SK-N-SH (cell line): ENCODE measurements at regions not wholly inside any gene's neighbourhood (a gene's known extent, or its start where the extent isn't known, plus 50 kb on each side); places are given as distances from the start of the nearest gene placed in this dataset.
A peak's percentile ranks its signal among the peaks of the same experiment; 100 is the strongest.

ENCODE experiments used
- CTCF ChIA-PET: fragments of 300-600, 350-600 bp; formaldehyde crosslinking; extraction: SDS; loops from one replicate; lab custom pipeline; 2021; lab: Yijun Ruan, JAX
- POLR2A ChIA-PET: fragments of 350-600 bp; sonication (Branson Sonifier 250); formaldehyde crosslinking; extraction: SDS; loops from one replicate; lab custom pipeline; 2020; ENCODE audit warnings: antibody characterized with exemption, inconsistent platforms; lab: Yijun Ruan, JAX
- DNase-seq: peaks from one replicate; pipeline ENCODE4 v3.0.0; 2012
- H2AFZ ChIP-seq: fragments of 200-600 bp; sonication (generic); 2 replicates; pipeline ENCODE4 v1.8.1; 2016; ENCODE audit warnings: antibody characterized with exemption, mild to moderate bottlenecking, low read depth
- H3F3A ChIP-seq: fragments of 200-600 bp; sonication (generic); replicated peaks from 2 replicates; pipeline ENCODE3; 2016; ENCODE audit warnings: antibody characterized with exemption, mild to moderate bottlenecking; ENCODE audit not compliant: insufficient read depth
- H3K27ac ChIP-seq, 2 experiments: fragments of 200-500 bp in 1 of 2; fragments of 200-600 bp in 1 of 2; sonication (Bioruptor generic) in 1 of 2; sonication (generic), shearing (Covaris generic) in 1 of 2; 2 replicates each; pipeline versions ENCODE4 v1.5.1 to v1.6.1; 2014 to 2016; ENCODE audit warnings: low read depth in 2 of 2, inconsistent platforms in 1 of 2, low read length in 1 of 2, mild to moderate bottlenecking in 1 of 2, mixed read lengths in 1 of 2
- H3K27me3 ChIP-seq: fragments of 200-600 bp; sonication (generic), shearing (Covaris generic); 2 replicates; pipeline ENCODE4 v1.6.1; 2016; ENCODE audit warnings: mixed run types; ENCODE audit not compliant: insufficient read depth
- H3K36me3 ChIP-seq, 2 experiments: fragments of 200-500 bp in 1 of 2; fragments of 200-600 bp in 1 of 2; sonication (Bioruptor generic) in 1 of 2; sonication (generic) in 1 of 2; replicated peaks in 1 of 2; 2 replicates each; pipeline versions ENCODE3 to v1.5.1; 2014 to 2016; ENCODE audit warnings: low read length in 1 of 2, mild to moderate bottlenecking in 1 of 2; ENCODE audit not compliant: insufficient read depth in 2 of 2, control insufficient read depth in 1 of 2
- H3K4me1 ChIP-seq, 2 experiments: fragments of 200-500 bp in 1 of 2; fragments of 200-600 bp in 1 of 2; sonication (Bioruptor generic) in 1 of 2; sonication (generic), shearing (Covaris generic) in 1 of 2; 2 replicates each; pipeline versions ENCODE4 v1.5.1 to v1.6.1; 2014 to 2016; ENCODE audit warnings: low read depth in 1 of 2, low read length in 1 of 2, mixed run types in 1 of 2; ENCODE audit not compliant: insufficient read depth in 2 of 2, control insufficient read depth in 1 of 2
- H3K4me2 ChIP-seq: fragments of 200-600 bp; sonication (generic), shearing (Covaris generic); 2 replicates; pipeline ENCODE4 v1.6.1; 2017; ENCODE audit warnings: mixed run types
- H3K4me3 ChIP-seq, 2 experiments: fragments of 200-500 bp in 1 of 2; fragments of 200-600 bp in 1 of 2; sonication (Bioruptor generic) in 1 of 2; sonication (generic), shearing (Covaris generic) in 1 of 2; 2 replicates each; pipeline versions ENCODE4 v1.5.1 to v1.8.1; 2014 to 2016; ENCODE audit warnings: low read depth in 2 of 2, inconsistent platforms in 1 of 2, low read length in 1 of 2, mild to moderate bottlenecking in 1 of 2, mixed read lengths in 1 of 2, moderate library complexity in 1 of 2
- H3K79me2 ChIP-seq: fragments of 200-600 bp; sonication (generic); 2 replicates; pipeline ENCODE4 v1.8.1; 2017; ENCODE audit warnings: mild to moderate bottlenecking; ENCODE audit not compliant: insufficient read depth
- H3K9ac ChIP-seq: fragments of 200-600 bp; sonication (generic); 2 replicates; pipeline ENCODE4 v1.6.1; 2017; ENCODE audit warnings: mixed run types
- H3K9me2 ChIP-seq: fragments of 200-600 bp; sonication (generic); 2 replicates; pipeline ENCODE4 v1.6.1; 2017; ENCODE audit warnings: mixed run types
- H3K9me3 ChIP-seq: fragments of 200-600 bp; sonication (generic); 2 replicates; pipeline ENCODE4 v1.6.1; 2017; ENCODE audit warnings: mixed run types, mild to moderate bottlenecking, moderate library complexity
- H4K20me1 ChIP-seq: fragments of 200-600 bp; sonication (generic); 2 replicates; pipeline ENCODE4 v1.6.1; 2017; ENCODE audit warnings: mild to moderate bottlenecking, mixed run types; ENCODE audit not compliant: insufficient read depth
- CTCF ChIP-seq: fragments of 200-600 bp; sonication (generic); IDR thresholded peaks from 2 replicates; pipeline ENCODE4 v1.6.1; 2017; ENCODE audit warnings: antibody characterized with exemption, mild to moderate bottlenecking, moderate library complexity
- ELF1 ChIP-seq: IDR thresholded peaks from 2 replicates; pipeline ENCODE4 v1.4.0; 2012
- EZH2phosphoT487 ChIP-seq: fragments of 200-600 bp; sonication (generic); IDR thresholded peaks from 2 replicates; pipeline ENCODE4 v1.6.1; 2017; ENCODE audit warnings: low read depth, mixed run types, mild to moderate bottlenecking, antibody characterized with exemption, moderate library complexity, borderline replicate concordance
- FOXJ3 ChIP-seq: sonication (generic); formaldehyde crosslinking; IDR thresholded peaks from 2 replicates; pipeline ENCODE4 v1.5.1; 2020; ENCODE audit warnings: mild to moderate bottlenecking, missing genetic modification reagents
- FOXM1 ChIP-seq: IDR thresholded peaks from 2 replicates; pipeline ENCODE4 v1.4.0; 2012; ENCODE audit warnings: low read depth, mild to moderate bottlenecking
- JUND ChIP-seq: IDR thresholded peaks from 2 replicates; pipeline ENCODE4 v1.4.0; 2012
- MAX ChIP-seq: IDR thresholded peaks from 2 replicates; pipeline ENCODE4 v1.4.0; 2012; ENCODE audit warnings: low read depth
- MEF2A ChIP-seq: IDR thresholded peaks from 2 replicates; pipeline ENCODE4 v1.4.0; 2012; ENCODE audit warnings: low read depth, borderline replicate concordance
- MXI1 ChIP-seq: IDR thresholded peaks from 2 replicates; pipeline ENCODE4 v1.6.1; 2012; ENCODE audit warnings: mild to moderate bottlenecking, low read depth, low read length, improper control_type of control experiment
- NFIC ChIP-seq: IDR thresholded peaks from 2 replicates; pipeline ENCODE4 v1.4.0; 2012; ENCODE audit warnings: borderline replicate concordance
- REST ChIP-seq: IDR thresholded peaks from 2 replicates; pipeline ENCODE4 v1.6.1; 2012; ENCODE audit warnings: mild to moderate bottlenecking, low read depth, low read length, moderate library complexity
- RXRA ChIP-seq: IDR thresholded peaks from 2 replicates; pipeline ENCODE4 v1.4.0; 2012; ENCODE audit warnings: low read depth, mild to moderate bottlenecking, borderline replicate concordance
- SMC3 ChIP-seq: IDR thresholded peaks from 2 replicates; pipeline ENCODE4 v1.6.1; 2012; ENCODE audit warnings: low read depth, low read length, improper control_type of control experiment
- TCF12 ChIP-seq: IDR thresholded peaks from 2 replicates; pipeline ENCODE4 v1.4.0; 2012
- TEAD4 ChIP-seq: IDR thresholded peaks from 2 replicates; pipeline ENCODE4 v1.4.0; 2012; ENCODE audit warnings: mild to moderate bottlenecking, borderline replicate concordance; ENCODE audit not compliant: insufficient read depth
- USF1 ChIP-seq: IDR thresholded peaks from 2 replicates; pipeline ENCODE4 v1.4.0; 2012; ENCODE audit warnings: low read depth, borderline replicate concordance
- USF2 ChIP-seq: fragments of 150-350 bp; IDR thresholded peaks from 2 replicates; pipeline ENCODE4 v1.6.1; 2017; ENCODE audit warnings: antibody characterized with exemption, low read length, low read depth, borderline replicate concordance
- YY1 ChIP-seq: IDR thresholded peaks from 2 replicates; pipeline ENCODE4 v1.4.0; 2012; ENCODE audit warnings: low read depth, mild to moderate bottlenecking
- ZBTB33 ChIP-seq: IDR thresholded peaks from 2 replicates; pipeline ENCODE4 v1.4.0; 2012; ENCODE audit warnings: low read depth, borderline replicate concordance
- WGBS: methylation state at CpG from one replicate; pipeline ENCODE4 v1.1.6; 2017; ENCODE audit warnings: low lambda C conversion rate; 5-methylcytosine and 5-hydroxymethylcytosine counted together
- TF ChIP-seq, protein P1 (sequence below): fragments of 150-350 bp; IDR thresholded peaks from 2 replicates; pipeline ENCODE4 v1.6.1; 2016; ENCODE audit warnings: mild to moderate bottlenecking, low read depth, low read length

DNA sequence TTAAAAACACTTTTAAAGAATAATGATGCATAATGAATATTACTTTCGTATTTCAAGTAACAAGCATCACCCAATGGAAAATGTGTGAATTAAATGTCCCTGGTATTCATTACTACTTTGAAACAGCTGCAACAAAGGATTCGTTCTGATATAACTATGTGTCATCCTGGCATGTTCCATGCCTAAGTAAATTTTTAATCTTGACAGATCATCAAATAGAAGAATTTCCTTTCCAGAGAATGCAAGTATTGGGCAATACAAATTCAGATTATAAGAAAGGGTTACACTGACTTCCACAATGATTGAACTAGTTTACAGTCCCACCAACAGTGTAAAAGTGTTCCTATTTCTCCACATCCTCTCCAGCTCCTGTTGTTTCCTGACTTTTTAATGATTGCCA, 105.3 kb downstream of the SPCS3 start (continued):
- TF ChIP-seq USF1 (no peak), FOXJ3 (CRISPR knock-in tag) (no peak), YY1 (no peak)

DNA sequence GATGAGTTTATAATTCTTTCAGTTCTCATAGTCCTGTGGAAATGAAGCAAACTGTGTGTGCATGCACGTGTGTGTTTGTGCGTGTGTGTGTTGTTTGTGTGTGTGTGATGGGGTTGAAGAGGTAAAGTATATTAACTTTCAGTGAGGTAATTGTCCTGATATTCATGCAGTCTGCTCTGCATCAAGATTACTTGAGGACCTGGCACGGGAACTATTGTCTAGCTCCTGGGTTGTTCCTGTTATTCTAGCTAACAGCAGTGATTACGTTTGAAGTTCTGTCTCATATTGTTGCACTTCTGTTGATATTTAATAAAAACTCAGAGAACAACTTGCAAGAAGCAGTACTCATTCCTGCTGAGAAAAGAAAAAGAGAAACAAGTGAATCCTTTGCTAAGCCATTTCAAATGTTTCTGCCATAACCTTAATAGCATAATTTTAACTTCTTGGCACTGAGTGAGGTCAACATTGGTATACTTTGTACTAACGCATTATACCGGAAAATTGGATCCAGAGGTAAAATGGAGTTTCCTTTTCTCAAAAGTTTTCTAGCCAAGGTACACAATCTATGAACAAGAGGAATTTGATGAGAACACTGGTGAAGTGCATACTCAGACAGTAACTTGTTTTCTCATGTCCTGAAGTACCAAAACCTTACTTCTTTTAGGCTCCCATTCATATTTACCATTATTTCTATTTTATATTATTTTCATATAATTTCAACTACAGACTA, 113.2 kb downstream of the SPCS3 start:
- Histone ChIP-seq H3K4me3 (no peak overlapping the region), H4K20me1 (no peaks in the 10 kb centered on the region), H3K79me2 (no peaks in the 10 kb centered on the region), H3K4me1 (no peaks in the 10 kb centered on the region), H3K27me3 (no peaks in the 10 kb centered on the region; the same call in 1 of the 2 replicates), H2AFZ (peak overlapping the region; percentile 34; the same call in 1 of the 2 replicates), H3K27ac (peak overlapping the region; percentile 48 to 91; a peak in 2 of 4 replicates), H3K36me3 (no peaks in the 10 kb centered on the region), H3K9me3 (no peaks in the 10 kb centered on the region), H3K9me2 (no peaks in the 10 kb centered on the region), H3F3A (peaks cover 25% of the 10 kb centered on the region), H3K9ac (no peak overlapping the region), H3K4me2 (no peak overlapping the region)
- CTCF ChIA-PET: no interaction called here
- POLR2A ChIA-PET: no interaction called here
- TF ChIP-seq ELF1: no peak
- no peak for TF ChIP-seq YY1
- TF ChIP-seq, protein P1, sequence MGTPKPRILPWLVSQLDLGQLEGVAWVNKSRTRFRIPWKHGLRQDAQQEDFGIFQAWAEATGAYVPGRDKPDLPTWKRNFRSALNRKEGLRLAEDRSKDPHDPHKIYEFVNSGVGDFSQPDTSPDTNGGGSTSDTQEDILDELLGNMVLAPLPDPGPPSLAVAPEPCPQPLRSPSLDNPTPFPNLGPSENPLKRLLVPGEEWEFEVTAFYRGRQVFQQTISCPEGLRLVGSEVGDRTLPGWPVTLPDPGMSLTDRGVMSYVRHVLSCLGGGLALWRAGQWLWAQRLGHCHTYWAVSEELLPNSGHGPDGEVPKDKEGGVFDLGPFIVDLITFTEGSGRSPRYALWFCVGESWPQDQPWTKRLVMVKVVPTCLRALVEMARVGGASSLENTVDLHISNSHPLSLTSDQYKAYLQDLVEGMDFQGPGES: no peak
- TF ChIP-seq REST: no peak
- no peak for TF ChIP-seq MEF2A
- no peak for TF ChIP-seq EZH2phosphoT487
- TF ChIP-seq MXI1: no peak
- TF ChIP-seq FOXM1: no peak
- no peak for TF ChIP-seq USF2
- TF ChIP-seq MAX: no peak
- TF ChIP-seq JUND: no peak
- no peak for TF ChIP-seq NFIC
- no peak for TF ChIP-seq RXRA
- no peak for TF ChIP-seq TCF12
- no peak for TF ChIP-seq TEAD4
- TF ChIP-seq SMC3: no peak
- TF ChIP-seq CTCF: no peak
- no peak for TF ChIP-seq ZBTB33
- WGBS: 35% methylated on average over 6 of the region's 6 CpGs
- DNase-seq: no peak
